Adrenal gland (tissue), 9 donors: ENCODE measurements at regions not wholly inside any gene's neighbourhood (a gene's known extent, or its start where the extent isn't known, plus 50 kb on each side); places are given as distances from the start of the nearest gene placed in this dataset.

ENCODE experiments used
- DNase-seq, 7 donors: peaks; one replicate each; pipeline ENCODE4 v3.0.0-alpha.2; 2019 to 2020
- H3K27ac ChIP-seq, 5 donors: fragments of 200-600 bp; sonication (generic) in 4 of 5; 1 replicate in 3 of 5; 2 replicates in 2 of 5; pipeline versions ENCODE4 v1.5.1 to v1.8.0; 2016 to 2020; ENCODE audit warnings: mild to moderate bottlenecking in 1 of 5
- H3K27me3 ChIP-seq: fragments of 200-600 bp; 2 replicates; pipeline ENCODE4 v1.8.0; 2021
- H3K36me3 ChIP-seq, 2 donors: fragments of 200-600 bp; replicated peaks in 1 of 2; 1 replicate in 1 of 2; 2 replicates in 1 of 2; pipeline versions ENCODE4 v1.5.1 to v1.8.0; 2018 to 2022
- H3K4me1 ChIP-seq, 2 donors: fragments of 200-600 bp; replicated peaks in 1 of 2; 1 replicate in 1 of 2; 2 replicates in 1 of 2; pipeline versions ENCODE4 v1.5.1 to v1.8.0; 2018 to 2021
- H3K4me3 ChIP-seq, 4 donors: fragments of 200-600 bp; sonication (generic) in 3 of 4; one replicate each; pipeline ENCODE4 v1.5.1; 2016 to 2018
- H3K9me3 ChIP-seq, 3 donors: fragments of 200-600 bp; sonication (generic) in 1 of 3; replicated peaks in 1 of 3; 1 replicate in 2 of 3; 2 replicates in 1 of 3; pipeline versions ENCODE4 v1.5.1 to v1.8.0; 2016 to 2021
- POLR2A ChIP-seq, 2 donors: fragments of 450-650 bp; IDR thresholded peaks; one replicate each; pipeline ENCODE4 v1.6.1; 2017; ENCODE audit warnings: antibody characterized with exemption in 2 of 2, mild to moderate bottlenecking in 2 of 2, moderate library complexity in 1 of 2
- whole genome bisulfite sequencing, 4 donors: extraction: QIAGEN DNeasy Blood & Tissue Kit in 2 of 4; methylation state at CpG; one replicate each; pipeline versions ENCODE4 v1.1.5 to v1.1.7; 2013 to 2017; 5-methylcytosine and 5-hydroxymethylcytosine counted together
- intact Hi-C, 2 donors: fragments of 100-400 bp; cut with DNase I; formaldehyde crosslinking; loops; one replicate each; pipeline versions ENCODE4 v1.14.1 to v1.15.0; 2022 to 2023
- TF ChIP-seq, protein P1 (sequence below), 6 experiments: fragments of 450-650 bp in 4 of 6; fragments of 200-600 bp in 2 of 6; sonication (generic) in 1 of 6; IDR thresholded peaks; 1 replicate in 5 of 6; 2 replicates in 1 of 6; pipeline versions ENCODE4 v1.5.1 to v1.8.0; 2016 to 2021; ENCODE audit warnings: antibody characterized with exemption in 6 of 6, mild to moderate bottlenecking in 2 of 6, moderate library complexity in 1 of 6
- donor health status: healthy with polysubstance abuse.
- donor health status: Bipolar disorder and iron deficiency.
- donor health status: DM: yes; HTN: yes; CAD: no.
- donor health status: DM: no; HTN: no; CAD: no.
- donor health status: DM: no; HTN: no; CAD: no.

- Histone ChIP-seq H3K4me3 (no peak overlapping the region), H3K4me1 (no peaks in the 10 kb centered on the region), H3K27ac (no peak overlapping the region), H3K9me3 (no peaks in the 10 kb centered on the region), H3K36me3 (no peaks in the 10 kb centered on the region), H3K27me3 (no peaks in the 10 kb centered on the region)
- TF ChIP-seq, protein P1, sequence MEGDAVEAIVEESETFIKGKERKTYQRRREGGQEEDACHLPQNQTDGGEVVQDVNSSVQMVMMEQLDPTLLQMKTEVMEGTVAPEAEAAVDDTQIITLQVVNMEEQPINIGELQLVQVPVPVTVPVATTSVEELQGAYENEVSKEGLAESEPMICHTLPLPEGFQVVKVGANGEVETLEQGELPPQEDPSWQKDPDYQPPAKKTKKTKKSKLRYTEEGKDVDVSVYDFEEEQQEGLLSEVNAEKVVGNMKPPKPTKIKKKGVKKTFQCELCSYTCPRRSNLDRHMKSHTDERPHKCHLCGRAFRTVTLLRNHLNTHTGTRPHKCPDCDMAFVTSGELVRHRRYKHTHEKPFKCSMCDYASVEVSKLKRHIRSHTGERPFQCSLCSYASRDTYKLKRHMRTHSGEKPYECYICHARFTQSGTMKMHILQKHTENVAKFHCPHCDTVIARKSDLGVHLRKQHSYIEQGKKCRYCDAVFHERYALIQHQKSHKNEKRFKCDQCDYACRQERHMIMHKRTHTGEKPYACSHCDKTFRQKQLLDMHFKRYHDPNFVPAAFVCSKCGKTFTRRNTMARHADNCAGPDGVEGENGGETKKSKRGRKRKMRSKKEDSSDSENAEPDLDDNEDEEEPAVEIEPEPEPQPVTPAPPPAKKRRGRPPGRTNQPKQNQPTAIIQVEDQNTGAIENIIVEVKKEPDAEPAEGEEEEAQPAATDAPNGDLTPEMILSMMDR (IDR thresholded peaks at IDR 0.05), result no peak
- TF ChIP-seq POLR2A (IDR thresholded peaks at IDR 0.05), result no peak
- DNase-seq, result no peak
- 74 to 89% (median 78%) methylated on average over 4 of the region's 4 CpGs for WGBS, 4 donors
- intact Hi-C loops, result no loop called here
Measured at GRCh38 chr3:116524453-116525210, 79.3 kb upstream of the LSAMP start.

DNA sequence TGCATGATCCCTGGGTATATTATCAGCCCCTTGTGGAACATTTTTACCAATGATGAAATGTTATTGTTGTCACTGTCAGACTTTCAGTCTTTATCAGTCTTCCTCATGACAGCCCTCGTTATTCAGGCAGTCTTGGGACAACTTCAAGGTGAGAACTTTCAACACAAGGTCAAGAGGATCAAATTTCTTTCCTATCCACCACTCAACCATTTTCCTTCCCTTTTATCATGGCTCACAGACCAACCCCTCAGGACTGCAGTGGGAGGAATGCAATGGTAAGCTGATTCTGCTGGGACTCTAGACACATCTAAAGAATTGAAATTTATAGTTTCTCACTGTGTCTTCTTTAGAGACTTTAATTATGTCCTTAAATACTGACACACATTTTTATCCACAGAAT, 107.0 kb upstream of the LSAMP start:
- DNase-seq, result no peak
- Histone ChIP-seq H3K27ac (no peak overlapping the region), H3K4me1 (no peaks in the 10 kb centered on the region), H3K27me3 (no peaks in the 10 kb centered on the region), H3K9me3 (no peaks in the 10 kb centered on the region), H3K36me3 (no peaks in the 10 kb centered on the region), H3K4me3 (no peak overlapping the region)
- TF ChIP-seq, protein P1 (IDR thresholded peaks at IDR 0.05), result no peak
- no peak for TF ChIP-seq POLR2A (IDR thresholded peaks at IDR 0.05)
- intact Hi-C loops, result no loop called here
- 4 to 23% (median 5%) methylated on average over 1 of the region's 1 CpG for WGBS, 4 donors

DNA sequence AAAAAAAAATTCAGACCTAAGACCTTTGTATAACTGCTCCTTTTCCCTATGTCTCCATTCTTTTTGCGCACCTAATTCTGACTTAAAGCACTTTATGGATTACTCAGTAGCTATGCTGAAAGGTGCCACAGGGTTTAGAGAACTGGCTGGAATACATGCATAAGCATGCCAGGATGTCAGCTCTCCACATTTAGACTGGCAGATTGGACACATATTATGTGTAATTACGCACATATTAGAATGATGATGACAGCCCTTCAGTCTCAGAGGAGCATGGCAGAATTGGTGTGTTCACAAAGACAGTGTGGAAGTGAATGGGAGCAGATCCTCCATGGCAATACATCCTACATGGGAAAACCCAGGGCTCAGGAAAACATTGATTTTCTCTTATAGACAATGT, 108.1 kb upstream of the LSAMP start:
- WGBS, 4 donors, result 94 to 100% (median 98%) methylated on average over 2 of the region's 2 CpGs
- Histone ChIP-seq H3K27ac (no peak overlapping the region), H3K9me3 (no peaks in the 10 kb centered on the region), H3K4me3 (no peak overlapping the region), H3K4me1 (no peaks in the 10 kb centered on the region), H3K36me3 (no peaks in the 10 kb centered on the region), H3K27me3 (no peaks in the 10 kb centered on the region)
- TF ChIP-seq, protein P1 (IDR thresholded peaks at IDR 0.05), result no peak
- no peak for TF ChIP-seq POLR2A (IDR thresholded peaks at IDR 0.05)
- no peak for DNase-seq
- intact Hi-C loops, result no loop called here

DNA sequence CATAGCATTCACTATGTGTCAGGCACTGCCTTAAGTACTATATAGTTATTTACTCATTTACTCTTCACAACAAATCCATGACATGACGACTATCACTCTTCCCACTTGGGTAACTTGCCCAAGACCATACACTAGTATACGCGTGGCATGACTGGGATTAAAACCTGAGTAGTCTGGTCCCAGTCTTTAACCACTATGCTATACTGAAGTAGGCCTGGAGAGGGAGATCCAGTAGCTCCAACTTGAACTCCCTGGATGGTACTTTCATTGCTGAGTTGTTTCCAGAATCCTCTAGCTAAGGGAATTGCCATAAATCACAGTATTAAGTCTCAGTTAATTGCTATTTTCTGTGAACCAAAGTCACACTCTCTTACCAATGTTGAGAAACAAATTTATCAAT, 116.2 kb upstream of the LSAMP start:
- TF ChIP-seq, protein P1 (IDR thresholded peaks at IDR 0.05), result no peak
- TF ChIP-seq POLR2A (IDR thresholded peaks at IDR 0.05), result no peak
- Histone ChIP-seq H3K4me1 (no peaks in the 10 kb centered on the region), H3K4me3 (no peak overlapping the region), H3K9me3 (no peaks in the 10 kb centered on the region), H3K27me3 (no peaks in the 10 kb centered on the region), H3K27ac (no peak overlapping the region), H3K36me3 (no peaks in the 10 kb centered on the region)
- no peak for DNase-seq
- intact Hi-C loops, result no loop called here
- 60 to 79% (median 67%) methylated on average over 3 of the region's 3 CpGs for WGBS, 4 donors
